ENCODE measurements at regions not wholly inside any gene's neighbourhood (a gene's known extent, or its start where the extent isn't known, plus 50 kb on each side); places are given as distances from the start of the nearest gene placed in this dataset.

DNA sequence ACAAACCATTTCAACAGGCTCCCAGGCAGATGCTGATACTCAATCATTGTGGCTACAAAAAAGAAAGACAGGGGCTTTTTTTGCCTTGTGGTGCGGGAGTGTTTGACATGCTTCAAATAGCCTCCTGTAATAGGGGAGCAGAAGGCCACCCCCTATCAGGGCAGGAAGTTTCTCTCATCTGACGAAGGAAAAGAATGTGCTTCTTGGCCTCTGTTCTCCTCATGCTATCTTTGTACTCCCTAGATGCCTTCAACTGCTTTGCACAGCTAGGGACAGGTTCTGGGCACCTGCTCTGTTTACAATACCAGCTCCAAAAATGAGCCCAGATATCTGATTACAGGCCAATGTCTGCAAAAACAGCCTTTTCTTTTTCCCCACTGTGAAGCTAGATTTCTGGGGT, 391.1 kb downstream of the STIM2 start:
- no peaks in the 10 kb centered on the region for H3K36me3 ChIP-seq
- H3K4me3 ChIP-seq: no peak overlapping the region
- H3K27me3 ChIP-seq: no peaks in the 10 kb centered on the region
- no peak for TF ChIP-seq POLR2A (IDR thresholded peaks at IDR 0.05)
- TF ChIP-seq EP300 (IDR thresholded peaks at IDR 0.05): no peak
- TF ChIP-seq, protein P1, sequence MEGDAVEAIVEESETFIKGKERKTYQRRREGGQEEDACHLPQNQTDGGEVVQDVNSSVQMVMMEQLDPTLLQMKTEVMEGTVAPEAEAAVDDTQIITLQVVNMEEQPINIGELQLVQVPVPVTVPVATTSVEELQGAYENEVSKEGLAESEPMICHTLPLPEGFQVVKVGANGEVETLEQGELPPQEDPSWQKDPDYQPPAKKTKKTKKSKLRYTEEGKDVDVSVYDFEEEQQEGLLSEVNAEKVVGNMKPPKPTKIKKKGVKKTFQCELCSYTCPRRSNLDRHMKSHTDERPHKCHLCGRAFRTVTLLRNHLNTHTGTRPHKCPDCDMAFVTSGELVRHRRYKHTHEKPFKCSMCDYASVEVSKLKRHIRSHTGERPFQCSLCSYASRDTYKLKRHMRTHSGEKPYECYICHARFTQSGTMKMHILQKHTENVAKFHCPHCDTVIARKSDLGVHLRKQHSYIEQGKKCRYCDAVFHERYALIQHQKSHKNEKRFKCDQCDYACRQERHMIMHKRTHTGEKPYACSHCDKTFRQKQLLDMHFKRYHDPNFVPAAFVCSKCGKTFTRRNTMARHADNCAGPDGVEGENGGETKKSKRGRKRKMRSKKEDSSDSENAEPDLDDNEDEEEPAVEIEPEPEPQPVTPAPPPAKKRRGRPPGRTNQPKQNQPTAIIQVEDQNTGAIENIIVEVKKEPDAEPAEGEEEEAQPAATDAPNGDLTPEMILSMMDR (IDR thresholded peaks at IDR 0.05): no peak
- no peak for TF ChIP-seq POLR2AphosphoS5 (IDR thresholded peaks at IDR 0.05)
- intact Hi-C loops (cut with DNase I; ENCODE audit: low total_unique reads): no loop called here
- no peaks in the 10 kb centered on the region for H3K9me3 ChIP-seq
- H3K27ac ChIP-seq: no peak overlapping the region
- 20 to 32% (median 27%) methylated on average over 2 of the region's 2 CpGs for WGBS, 5 donors
- peak in 1 of 2 donors; percentile 10 for DNase-seq
- peaks cover 0 to 9% (median 0%) of the 10 kb centered on the region in 4 donors for H3K4me1 ChIP-seq

DNA sequence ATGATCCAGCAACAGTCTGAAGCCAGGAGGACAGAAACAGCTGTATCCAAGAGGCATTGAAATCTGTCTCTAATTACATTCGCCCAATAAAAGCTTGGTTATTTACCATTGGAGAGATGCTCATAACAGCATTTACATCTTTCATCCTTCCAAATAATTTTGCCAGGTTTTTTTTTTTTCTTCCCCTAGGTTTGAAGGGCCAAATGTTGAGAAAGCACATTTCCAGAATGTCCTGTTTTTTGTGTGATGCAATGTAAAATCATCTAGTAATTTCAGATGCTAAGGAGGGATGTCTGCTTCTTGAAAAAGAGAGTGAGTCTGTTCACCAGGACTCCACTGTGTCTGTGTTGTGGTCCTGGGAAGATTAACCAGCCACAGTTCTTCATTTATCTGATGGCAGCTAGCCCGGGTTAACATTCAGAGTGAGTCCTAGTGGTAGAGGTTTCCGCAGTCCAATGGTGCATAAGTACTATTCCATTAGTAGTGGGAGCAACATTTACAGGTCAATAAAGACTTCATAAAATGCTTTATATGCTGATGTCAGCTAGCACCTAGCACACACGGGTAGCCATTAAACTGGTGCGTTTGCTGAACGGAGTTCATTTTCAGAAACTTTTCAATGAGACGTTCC, 406.8 kb downstream of the STIM2 start:
- Histone ChIP-seq H3K27ac (no peak overlapping the region), H3K4me1 (no peaks in the 10 kb centered on the region), H3K4me3 (no peak overlapping the region), H3K36me3 (no peaks in the 10 kb centered on the region), H3K9me3 (no peaks in the 10 kb centered on the region), H3K27me3 (no peaks in the 10 kb centered on the region)
- DNase-seq: peak in 1 of 2 donors; percentile 5
- intact Hi-C loops (cut with DNase I; ENCODE audit: low total_unique reads): no loop called here
- TF ChIP-seq, protein P1 (IDR thresholded peaks at IDR 0.05): no peak
- TF ChIP-seq EP300 (IDR thresholded peaks at IDR 0.05): no peak
- no peak for TF ChIP-seq POLR2AphosphoS5 (IDR thresholded peaks at IDR 0.05)
- TF ChIP-seq POLR2A (IDR thresholded peaks at IDR 0.05): no peak
- 68 to 73% (median 69%) methylated on average over 7 of the region's 7 CpGs for WGBS, 5 donors

GRCh38 chr4:27267970-27268355, 407.3 kb downstream of the STIM2 start:
- H3K9me3 ChIP-seq: no peaks in the 10 kb centered on the region
- intact Hi-C loops (cut with DNase I; ENCODE audit: low total_unique reads): no loop called here
- no peak overlapping the region for H3K27ac ChIP-seq
- DNase-seq: no peak
- H3K4me3 ChIP-seq: no peak overlapping the region
- WGBS, 5 donors: 78 to 87% (median 84%) methylated on average over 4 of the region's 4 CpGs
- H3K36me3 ChIP-seq: no peaks in the 10 kb centered on the region
- no peaks in the 10 kb centered on the region for H3K4me1 ChIP-seq
- TF ChIP-seq EP300 (IDR thresholded peaks at IDR 0.05) (no peak), POLR2A (IDR thresholded peaks at IDR 0.05) (no peak), POLR2AphosphoS5 (IDR thresholded peaks at IDR 0.05) (no peak)
- TF ChIP-seq, protein P1 (IDR thresholded peaks at IDR 0.05): no peak
- no peaks in the 10 kb centered on the region for H3K27me3 ChIP-seq

DNA sequence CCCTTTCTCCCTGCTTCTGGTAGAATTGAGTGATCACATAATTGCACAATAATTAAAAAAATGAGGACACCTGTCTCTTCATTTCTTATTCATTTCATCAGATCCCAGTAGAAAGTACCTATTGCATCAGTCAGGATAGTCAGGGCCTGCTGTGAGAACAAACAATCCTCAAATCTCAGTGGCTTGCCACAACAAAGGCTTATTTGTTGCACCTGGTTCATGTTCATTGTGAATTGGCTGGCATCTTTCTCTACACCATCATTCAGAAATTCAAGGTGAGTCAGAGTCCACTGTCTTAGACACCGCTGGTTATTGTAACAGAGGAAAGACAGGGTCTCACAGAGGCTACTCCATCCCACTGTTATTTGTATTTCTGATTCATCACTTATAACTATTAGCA, 409.8 kb downstream of the STIM2 start:
- H3K36me3 ChIP-seq: no peaks in the 10 kb centered on the region
- H3K4me3 ChIP-seq: no peak overlapping the region
- intact Hi-C loops (cut with DNase I; ENCODE audit: low total_unique reads): no loop called here
- WGBS, 5 donors: 63 to 87% (median 77%) methylated on average over 1 of the region's 1 CpG
- no peaks in the 10 kb centered on the region for H3K9me3 ChIP-seq
- DNase-seq: no peak
- no peak for TF ChIP-seq POLR2A (IDR thresholded peaks at IDR 0.05)
- TF ChIP-seq POLR2AphosphoS5 (IDR thresholded peaks at IDR 0.05): no peak
- TF ChIP-seq, protein P1 (IDR thresholded peaks at IDR 0.05): no peak
- TF ChIP-seq EP300 (IDR thresholded peaks at IDR 0.05): no peak
- H3K27ac ChIP-seq: no peak overlapping the region
- no peaks in the 10 kb centered on the region for H3K4me1 ChIP-seq
- H3K27me3 ChIP-seq: no peaks in the 10 kb centered on the region
